HG03565 (cell line): ENCODE measurements at regions not wholly inside any gene's neighbourhood (a gene's known extent, or its start where the extent isn't known, plus 50 kb on each side); places are given as distances from the start of the nearest gene placed in this dataset.

ENCODE experiments used
- ATAC-seq: cut with Tn5 transposase; IDR thresholded peaks from one replicate; pipeline ENCODE4 v1.9.1; 2021; ENCODE audit warnings: mild to moderate bottlenecking, moderate library complexity; ENCODE audit not compliant: unreplicated experiment

DNA sequence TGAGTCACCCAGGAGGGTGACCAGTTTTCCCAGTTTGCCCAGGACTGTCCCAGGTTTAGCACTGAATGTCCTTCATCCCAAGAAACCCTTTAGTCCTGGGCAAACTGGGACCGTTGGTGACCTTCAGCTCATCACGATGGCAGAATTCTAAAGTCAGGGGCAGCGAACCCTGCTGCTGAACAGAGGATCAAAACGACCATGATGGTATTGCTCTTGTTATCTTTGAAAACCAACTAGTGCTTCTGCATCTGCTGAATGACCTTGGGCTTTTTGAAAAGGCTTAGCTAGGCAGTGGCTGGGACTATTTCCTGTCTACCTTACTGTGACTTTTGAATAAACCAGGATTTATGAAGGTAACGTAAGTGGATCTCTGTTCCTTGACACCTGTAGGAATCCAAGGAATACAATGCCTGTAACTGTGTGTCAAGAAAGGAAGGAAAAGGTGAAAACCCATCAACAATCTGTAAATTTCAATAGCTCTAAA, 281.9 kb downstream of the SOX9 start:
- no peak for ATAC-seq

DNA sequence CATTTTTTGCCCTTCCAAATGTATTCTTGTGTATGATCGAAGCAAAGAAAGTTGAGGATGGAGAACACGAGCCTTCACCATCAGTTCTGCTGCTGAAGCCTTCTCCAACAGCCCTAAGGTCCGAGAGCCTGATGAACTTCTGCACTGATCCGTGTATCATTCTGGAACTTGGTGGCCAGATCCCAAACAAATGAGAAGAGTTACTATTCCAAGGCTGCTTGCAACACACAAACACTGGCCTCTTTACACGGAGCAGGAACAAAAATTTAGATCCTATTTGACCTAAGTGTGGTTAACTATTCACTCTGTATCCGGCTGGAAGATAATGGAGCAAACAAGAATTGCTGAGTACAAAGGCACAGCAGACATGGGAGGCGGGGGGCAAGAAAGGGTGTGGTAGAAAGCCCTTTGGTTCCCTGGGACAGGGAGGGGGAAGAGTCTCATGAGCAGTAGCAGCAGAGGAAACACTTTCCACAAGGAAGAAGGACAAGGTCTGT, 282.9 kb downstream of the SOX9 start:
- ATAC-seq: no peak

DNA sequence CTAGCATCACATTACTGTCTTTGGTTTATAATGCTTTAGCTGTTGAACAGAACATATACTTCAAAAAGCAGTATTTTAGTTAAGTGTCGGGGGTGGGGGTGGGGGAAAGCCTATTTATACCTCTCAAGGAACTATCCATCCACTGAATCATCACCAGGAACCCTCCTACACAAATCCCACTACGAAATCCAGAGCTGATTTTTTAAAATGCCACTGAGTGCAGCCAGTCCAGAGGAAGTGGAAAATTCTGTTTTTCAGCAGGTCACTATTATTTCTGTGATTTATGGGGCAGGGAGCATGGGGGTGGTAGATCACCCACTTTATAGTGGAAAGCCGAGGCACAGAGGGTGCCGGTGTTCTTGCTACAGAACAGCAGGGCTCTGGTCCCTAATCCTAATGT, 284.1 kb downstream of the SOX9 start:
- no peak for ATAC-seq

DNA sequence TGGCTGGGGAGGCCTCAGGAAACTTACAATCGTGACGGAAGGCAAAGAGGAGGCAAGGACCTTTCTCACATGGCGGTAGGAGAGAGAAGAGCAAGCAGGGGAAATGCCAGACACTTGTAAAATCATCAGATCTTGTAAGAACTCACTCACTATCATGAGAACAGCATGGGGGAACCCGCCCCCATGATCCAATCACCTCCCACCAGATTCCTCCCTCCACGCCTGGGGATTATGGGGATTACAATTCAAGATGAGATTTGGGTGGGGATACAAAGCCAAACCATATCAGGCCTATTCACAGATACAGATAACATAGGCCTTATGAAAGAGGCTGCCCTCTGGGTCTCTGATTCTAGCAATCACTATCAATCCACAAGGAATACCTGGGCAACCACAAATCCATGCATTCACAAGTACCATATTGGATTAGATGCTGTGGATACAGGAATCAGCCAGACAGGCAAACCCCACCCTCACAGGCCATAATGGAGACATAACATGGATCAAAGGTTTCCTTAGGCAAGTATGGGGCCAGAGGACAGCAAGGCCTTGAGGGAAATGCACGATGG, 284.9 kb downstream of the SOX9 start:
- ATAC-seq: no peak

DNA sequence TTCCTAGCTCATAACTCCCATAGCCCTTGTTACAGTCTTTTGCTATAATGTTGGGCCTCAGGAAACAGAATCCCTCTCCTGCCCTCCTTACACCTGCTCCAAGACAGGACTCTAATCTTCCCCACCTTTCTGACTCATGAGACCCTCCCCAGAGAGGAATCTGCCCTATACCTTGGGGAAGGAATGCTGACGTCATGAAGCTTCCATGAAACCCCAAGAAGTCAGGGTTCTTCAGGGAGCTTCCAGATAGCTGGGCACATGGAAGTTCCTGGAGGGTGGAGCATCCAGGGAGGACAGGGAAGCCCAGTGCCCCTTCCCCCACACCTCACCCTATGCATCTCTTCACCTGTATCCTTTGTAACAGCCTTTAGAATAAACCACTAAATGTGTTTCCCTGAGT, 285.7 kb downstream of the SOX9 start:
- ATAC-seq: no peak

DNA sequence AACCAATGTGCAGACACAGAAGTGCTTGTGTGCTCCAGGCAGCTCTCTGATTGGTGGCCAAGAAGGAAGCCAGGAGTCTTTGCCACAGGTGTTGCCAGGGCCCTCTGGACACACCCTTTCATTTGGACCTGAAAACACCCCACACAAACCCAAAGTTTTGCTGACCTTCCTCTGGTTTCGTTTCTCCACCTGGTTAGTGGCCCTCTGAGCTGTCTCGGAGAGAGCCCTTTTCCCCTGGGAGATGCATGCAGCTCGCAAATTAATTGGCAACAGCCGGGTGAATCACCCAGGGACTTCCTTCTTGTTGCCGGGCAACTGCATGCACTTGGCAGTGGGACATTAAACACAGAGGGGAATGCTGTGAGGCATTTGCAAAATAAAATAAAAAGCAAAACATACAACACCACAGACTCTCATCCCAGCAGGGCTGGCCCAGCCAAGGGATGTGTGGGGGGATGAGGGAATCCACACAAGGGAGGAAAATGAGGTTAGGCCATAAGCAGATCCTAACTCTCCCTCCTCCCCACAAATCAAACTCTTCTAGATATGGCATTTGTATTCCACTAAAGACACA, 286.6 kb downstream of the SOX9 start:
- peak; percentile 88 for ATAC-seq

DNA sequence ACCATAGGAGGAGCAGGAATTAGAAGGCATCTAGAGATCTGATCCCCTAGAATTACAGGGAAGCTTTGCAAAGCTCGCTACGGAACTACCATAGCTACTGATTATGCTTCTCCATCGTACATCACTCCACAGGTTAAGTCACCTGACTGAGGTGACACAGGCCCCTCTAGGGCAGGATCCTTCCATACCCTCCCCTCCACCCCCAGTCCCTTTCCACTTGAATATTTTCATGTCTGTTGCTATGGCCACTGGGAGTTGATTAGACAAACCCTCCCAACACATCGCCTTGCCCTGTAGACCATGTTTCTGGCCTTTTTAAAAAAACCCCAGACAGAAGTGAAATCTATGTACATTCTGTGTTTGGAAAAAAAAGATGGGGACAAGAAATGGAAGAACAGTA, 287.1 kb downstream of the SOX9 start:
- no peak for ATAC-seq

DNA sequence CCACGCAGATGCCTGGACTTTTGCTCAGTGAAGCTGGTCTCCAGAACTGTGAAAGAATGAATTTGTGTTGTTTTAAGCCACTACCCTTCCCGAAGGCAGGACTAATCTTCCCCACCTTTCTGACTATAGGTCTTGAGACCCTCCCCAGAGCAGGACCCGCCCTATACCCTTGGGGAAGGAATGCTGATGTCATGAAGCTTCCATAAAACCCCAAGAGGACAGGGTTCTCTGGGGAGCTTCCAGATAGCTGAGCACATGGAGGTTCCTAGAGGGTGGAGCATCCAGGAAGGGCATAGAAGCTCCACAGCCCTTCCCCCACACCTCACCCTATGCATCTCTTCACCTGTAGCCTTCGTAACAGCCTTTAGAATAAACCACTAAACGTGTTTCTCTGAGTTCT, 287.8 kb downstream of the SOX9 start:
- no peak for ATAC-seq

DNA sequence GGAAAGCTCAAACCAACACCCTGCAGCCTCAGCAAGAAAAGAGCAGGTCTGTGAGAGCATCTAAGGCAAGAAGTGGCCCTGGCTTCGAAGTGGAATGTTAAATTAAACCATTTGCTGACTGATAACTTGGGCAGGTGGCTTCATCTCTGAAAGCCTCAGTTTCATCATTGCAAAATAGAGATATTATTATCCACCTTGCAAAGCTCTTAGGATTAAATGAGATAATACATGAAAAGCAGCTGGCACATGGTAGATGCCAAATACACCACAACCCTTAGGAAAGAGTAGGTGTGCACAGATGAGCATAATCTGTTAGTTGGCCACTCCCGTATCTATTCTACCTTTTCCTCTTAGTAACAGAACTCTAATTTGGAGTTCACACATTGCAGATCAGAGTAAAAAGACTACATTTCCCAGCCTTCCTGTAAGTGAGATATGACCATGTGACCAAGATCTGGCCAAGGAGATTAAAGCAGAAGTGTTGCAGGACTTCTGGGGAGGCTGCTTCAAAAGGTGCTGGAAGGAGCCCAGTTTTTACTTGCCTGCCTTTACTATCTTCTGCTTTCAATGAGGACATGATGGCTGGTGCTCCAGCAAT, 288.7 kb downstream of the SOX9 start:
- no peak for ATAC-seq

DNA sequence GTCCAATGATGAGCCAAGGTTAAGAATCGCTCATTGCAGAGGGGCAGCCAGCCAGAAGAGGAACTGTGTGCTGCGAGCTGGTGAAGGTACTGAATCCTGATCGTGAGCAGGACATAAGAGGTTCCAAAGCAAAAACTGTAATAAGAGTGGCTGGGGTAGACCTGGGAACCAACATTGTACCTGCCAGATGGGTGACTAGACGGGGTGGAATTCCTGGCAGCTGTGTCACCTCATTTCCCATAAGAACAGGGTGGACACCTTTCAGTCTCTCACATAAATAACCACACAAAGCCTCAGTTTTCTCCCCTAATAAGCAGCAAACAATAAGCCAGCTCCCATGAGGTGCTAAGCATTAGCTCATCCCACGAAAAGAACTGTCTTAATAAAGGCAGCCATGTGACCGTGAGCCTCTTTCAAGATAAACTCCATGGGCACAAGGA, 290.3 kb downstream of the SOX9 start:
- ATAC-seq: no peak

DNA sequence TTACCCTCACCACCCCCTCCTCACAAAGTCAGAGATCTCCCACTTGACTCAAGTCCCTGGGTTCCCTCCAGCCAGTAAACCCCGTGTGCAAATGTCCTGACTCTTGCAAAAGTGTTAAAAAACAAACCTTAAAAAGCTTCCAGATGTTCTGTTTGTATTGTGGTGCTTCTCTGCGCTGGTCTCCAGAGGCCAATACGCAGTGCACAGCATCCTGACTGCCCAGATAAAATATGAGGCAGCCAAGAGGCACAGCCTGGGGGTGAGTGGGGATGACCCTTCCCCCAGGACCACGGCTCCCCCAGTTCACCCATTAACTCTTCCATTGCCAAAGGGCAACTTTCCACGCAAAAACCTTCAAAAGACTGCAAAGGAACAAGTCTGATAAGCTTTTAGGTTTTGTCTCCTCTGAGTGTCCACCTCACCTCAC, 291.8 kb downstream of the SOX9 start:
- no peak for ATAC-seq

DNA sequence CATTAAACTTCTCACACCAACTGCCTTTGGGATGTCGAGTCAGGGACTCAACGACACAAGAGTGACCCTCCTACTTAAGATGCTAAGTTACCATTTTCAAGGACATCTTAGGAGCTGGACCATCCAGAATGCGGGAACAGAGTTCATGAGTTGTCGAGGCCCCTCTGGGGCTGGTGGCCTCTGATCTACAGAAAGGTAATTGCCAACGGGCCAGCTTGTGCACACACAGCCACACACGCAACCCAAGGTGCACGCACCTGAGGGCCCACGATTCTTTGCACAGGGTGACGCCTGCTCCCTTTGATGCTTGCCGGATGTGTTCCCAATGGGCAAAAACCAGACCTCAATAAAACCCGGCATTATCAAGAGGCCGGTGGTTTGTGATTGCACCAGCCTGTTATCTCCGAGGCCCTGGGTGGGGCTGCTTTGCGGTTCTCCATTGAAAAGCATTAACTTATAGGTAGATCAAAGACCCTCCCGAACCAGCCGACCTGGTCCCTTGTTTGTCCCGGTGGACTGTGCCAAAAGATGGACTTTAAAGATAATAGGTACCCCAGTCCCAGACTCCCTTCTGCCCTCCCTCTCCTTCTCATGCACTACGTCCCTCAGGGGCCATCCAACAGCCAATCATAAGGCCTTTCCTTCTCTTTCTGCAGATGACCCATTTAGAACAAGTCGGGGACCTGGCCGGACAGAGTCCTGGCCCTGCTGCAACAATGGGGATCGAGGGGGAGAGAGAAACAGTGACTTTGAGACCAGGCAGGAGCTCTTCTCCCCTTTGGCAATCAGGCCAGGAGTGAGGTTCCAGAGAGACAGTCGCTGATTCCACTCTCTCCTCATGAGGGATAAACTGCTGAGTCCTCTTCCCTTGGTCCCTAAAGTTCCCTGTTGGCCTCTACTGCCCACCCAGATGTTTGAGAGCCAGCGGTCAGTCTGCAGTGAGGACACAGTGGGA, 292.5 kb downstream of the SOX9 start:
- no peak for ATAC-seq

DNA sequence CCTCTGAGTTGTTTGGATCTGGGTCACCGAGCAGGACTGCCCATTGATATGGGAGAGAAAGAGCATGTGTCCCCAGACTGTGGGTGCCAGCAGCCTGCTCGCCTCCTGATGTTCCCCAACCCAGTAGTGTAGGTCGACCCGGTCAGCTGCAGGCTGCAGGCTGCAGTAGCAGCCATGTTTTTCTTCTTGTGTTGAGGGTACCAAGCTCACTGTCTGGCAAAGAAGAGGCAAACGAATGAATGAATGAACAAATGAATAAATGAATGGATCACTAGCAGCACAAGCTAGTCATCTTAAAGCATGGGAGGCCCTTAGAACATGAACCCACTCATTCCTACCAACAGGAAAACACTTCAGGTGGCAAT, 293.2 kb downstream of the SOX9 start:
- no peak for ATAC-seq

DNA sequence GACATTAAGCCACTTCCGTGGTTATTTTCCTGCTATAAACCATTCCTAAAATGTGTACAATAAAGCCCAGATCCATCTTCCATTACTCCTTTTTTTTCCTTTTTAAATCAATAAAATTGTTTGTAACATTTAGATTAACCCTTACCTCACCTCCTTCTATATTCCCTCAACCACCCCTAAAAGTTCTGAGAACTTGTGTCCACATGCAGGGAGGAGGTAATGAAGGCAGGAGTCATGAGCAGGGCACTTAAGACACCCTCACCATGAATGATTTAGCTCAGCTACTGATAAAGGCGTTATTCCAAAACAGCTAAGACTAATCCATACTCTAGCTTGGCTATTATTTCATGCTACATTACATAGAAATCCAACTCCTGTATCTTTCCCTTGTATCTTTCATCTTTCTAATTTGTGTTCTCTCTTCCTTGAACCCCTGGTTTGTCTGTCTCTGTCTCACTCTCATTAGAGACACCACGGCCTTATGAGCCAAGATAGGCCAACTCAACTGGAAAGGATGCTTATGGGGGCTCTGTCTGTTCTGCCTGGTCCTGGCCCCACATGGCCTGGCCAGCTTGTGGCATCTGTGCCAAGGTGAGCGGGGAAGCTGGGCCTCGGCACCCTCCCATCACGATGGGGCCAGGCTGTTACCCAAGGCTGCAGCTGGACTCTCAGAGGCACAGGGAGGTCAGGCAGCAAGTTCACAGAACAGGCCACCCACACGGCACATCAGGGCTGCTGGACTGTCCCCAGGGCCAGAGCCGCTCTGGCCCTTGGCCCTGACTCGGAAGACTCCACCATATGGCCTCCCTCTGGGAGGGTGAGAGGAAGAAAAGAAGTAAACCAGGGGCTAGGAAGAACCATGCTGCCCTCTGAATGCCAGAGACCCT, 294.4 kb downstream of the SOX9 start:
- ATAC-seq: no peak

DNA sequence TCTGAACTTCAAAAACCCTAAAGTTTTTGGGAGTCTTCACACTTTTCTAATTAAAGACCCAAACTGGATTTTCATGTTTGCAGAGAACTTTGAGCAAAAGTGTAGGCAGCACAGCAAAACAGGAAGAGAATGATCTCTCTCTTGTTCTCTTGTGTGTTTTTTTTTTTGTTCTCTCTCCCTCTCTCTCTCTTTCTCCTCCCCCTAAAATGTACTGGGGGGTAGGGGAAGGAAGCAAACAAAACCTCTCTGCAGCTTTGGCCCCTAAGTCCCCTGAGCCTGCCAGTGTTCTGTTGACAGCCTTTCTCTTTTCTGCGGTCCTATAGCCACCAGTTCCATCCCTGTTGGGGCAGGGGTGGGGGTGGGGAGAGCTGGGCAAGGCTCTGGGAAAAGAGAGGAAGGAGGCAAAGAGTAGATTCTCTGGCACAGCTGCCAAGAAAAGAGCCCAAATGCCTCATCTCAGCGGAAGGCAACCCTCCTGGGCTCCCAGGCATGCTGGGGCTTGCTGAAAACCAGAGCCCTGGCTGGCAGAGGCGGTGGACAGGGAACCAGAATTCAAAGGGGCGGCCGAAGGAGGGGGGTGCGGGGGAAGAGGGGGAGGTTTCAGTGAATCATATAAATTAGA, 295.3 kb downstream of the SOX9 start:
- ATAC-seq: no peak

DNA sequence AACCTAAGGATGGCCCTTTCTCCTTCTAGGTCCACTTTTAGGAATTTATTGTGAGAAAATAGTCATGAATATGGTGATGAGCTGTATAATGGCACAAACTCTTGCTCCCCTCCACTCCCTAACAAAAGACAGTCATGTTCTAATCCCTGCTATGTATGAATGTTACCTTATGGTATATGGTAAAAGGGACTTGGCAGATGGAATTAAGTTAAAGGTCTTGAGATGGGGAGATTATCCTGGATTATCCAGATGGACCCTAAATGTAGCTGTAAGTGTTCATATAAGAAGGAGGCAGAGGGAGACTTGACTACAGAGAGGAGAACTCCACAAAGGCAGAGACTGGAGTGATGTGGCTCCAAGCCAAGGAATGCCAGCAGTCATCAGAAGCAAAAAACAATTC, 296.1 kb downstream of the SOX9 start:
- no peak for ATAC-seq

DNA sequence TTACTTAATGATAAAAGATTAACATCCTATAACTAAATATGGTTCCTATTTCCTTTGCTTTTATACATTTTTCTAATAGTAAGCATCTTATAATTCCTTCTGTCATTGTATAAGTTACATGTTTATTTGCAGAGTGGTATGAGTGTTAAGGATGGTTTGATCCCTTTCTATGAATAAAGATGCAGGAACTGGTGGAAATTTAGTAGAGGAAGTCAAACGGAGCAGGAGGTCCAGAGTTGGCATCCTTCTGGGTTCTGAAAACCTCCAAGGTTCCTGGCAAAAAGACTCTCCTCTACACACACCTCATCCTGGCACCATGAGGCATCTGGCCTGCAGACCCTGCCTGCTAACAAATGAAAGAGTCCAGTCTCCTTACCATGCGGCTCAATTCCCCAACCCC, 296.8 kb downstream of the SOX9 start:
- no peak for ATAC-seq

DNA sequence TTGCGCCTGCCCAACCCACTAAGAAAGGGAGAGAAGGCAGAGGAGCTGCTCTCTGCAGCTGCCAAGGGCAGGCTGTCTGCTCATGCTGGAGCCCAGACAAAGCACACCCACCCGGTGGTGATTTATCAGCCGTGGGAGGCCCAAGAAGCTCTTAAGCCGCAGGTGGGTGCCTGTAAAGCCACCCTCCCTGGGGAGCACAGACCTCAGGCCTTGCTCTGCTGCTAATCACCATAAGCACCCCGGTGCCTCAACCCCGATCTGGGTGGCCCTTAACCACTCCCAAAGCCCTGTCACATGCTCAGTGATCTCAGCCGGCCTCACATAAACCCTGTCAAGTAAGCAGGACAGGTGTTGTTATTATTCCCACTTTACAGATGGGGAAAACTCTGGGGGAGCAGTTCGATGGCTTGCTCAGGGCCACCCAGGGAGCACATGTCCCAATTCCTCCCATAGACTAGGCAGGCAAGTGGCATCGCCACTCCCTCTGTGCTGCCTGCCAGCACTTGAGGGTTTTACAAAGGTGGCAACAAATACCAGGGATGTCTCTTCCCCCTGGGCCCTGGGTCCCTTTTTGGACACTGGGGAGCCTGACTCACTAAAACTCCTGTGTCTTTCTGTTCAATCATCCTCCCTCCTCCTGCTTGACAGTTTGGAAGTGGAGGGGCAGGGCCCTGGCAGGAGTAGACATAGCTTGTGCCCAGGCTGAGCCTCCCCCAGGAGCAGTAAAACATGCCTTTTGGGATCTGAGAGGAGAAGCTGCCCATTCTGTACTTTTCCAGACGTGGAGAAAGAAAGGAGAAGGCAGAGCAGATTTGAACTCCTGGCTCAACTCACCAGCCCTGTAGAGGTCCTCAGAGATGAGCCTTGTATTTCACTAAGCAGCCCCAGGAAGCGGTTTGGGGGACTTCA, 299.3 kb downstream of the SOX9 start:
- ATAC-seq: peak; percentile 44

DNA sequence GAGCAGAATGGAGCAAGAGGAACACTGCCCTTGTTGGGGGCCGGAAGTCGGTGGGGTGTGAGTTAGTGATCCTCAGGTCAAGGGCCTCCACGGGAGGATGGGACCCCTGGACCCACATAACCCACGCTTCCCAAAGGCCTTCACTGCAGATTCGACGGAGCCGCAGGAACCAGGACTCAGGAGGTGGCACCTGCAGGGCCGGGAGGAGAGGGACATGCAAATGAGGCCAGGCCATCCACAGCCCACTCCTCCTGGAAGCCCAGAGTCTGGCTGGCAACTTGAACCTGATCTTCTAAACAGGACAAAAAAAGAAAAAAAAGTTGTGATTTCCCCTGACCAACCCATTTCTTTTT, 299.9 kb downstream of the SOX9 start:
- no peak for ATAC-seq
